ENCODE measurements at regions not wholly inside any gene's neighbourhood (a gene's known extent, or its start where the extent isn't known, plus 50 kb on each side); places are given as distances from the start of the nearest gene placed in this dataset.

DNA sequence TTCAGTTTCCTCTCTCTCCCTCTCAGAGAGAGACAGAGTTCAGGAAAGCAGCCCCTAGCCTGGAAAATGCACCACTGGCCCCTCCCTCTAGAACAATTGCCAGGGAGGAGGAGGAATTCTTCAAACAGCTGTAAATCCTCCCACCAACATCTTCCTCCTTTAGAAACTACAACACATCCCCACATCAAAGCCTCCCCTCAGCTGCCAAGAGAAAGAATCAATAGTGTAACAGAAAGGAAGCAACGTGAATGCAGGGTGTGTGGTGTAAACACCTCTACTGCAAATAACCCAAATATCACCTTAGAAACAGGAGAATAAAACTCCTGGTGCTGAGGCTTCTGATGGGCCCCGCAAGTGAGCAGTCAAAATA lies 249.9 kb upstream of the GATB start:
- no peak for DNase-seq

DNA sequence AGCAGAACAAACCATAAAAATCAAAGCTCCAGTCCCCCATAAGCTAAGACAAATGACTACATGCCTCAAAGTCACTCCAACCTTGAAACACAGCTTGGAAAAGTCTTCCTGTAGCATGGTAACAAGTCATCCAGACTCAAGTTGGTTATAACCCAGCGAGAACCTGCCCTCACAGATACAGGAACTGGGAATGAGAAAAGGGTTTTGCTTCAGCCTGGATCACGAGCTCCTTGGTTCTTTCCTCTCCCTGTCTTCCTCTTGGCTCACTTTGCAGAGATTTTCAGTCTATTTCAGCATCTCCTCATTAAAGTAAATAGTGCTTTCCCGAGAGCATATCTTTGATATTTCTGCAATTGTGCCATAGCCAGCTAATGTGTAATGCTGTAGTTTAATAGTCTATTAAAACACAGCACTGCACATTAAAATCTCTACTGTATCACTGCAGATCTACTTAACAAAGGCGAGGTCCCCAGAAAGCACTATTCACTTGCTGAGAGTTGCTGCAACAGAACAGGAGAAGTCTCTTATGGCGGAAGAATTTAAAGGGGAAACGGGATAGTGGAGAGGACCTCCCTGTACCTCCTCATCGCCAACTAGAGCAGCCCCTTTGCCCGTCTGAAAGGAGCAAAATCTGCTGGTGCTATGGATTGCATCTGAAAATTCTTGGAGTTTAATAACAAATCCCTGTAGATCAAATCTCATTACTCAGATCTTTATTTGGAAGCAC lies 249.3 kb upstream of the GATB start:
- no peak for DNase-seq

DNA sequence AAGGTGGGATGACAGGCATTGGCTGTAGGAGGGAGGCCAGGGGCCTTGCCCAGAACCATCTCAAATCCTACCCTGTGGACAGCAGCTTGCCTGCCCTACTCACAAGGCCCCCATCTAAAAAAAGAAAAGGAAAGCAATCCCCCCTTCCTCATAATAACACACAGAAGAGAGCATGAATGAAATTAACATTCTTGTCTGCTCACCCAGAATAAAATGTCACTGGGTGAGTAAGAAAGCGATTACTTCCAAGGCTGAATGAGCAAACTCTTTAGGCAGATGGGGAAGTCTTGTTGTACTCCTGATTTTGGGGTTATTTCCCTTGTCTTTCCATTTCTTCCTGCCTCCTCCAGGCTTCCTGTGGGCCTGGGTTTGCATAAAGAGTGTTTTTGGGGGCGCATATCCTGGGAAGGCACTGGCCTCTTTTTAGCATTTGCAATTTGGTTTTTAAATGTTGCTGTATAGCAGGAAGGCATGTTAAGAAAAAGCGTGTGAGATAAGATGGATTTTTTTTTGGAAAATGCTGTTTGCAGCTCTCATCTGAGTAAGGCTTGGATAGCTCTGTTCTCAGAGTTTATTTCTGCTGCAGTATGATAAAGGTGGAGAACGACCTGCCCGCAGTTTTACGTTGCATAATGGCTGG lies 248.3 kb upstream of the GATB start:
- DNase-seq = no peak

- no peak for DNase-seq
Observed at GRCh38 chr4:152007111-152007510, 246.3 kb upstream of the GATB start.

GRCh38 chr4:152004801-152005200 lies 244.0 kb upstream of the GATB start:
- DNase-seq = no peak

- DNase-seq = no peak
Observed at GRCh38 chr4:152000518-152000917, 239.7 kb upstream of the GATB start.

DNA sequence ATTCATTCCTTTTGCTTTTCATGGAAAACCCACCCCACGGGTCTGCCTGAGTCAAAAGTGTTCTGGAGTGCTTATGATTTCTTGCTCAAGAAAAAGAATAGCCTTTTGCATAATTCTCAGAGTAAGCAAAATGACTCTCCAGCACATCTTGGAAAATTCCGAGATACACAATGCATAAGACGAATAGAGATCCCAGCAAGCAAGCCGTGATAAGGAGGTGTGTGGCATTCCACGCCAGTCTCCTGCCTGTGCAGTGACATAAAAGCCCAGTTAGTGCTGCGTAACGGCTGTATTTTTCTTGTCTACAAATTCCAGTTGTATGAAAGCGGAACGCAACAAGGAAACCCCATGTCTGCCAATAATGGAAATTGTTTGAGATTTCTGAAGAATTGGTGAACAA lies 237.9 kb upstream of the GATB start:
- no peak for DNase-seq

- DNase-seq = no peak
Observed at GRCh38 chr4:151997461-151997860, 236.7 kb upstream of the GATB start.

DNA sequence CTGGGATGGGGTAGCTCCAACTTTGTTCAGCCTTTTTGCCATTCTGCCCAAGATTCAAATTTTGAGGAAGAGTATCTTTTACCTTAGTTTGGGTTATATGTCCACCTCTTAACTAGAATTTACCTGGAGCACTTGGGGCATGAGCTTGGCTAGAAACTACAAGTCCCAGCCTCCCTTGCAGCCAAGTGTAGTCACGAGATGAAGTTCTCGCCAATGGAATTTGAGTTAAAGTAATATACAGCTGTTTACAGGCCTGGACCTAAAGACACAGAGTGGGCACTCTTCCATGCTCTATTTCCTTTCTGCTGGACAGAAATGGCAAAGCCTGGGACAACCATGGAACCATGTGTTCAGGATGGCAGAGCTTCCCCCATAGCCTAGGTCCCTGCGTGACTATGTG lies 233.6 kb upstream of the GATB start:
- DNase-seq = no peak

DNA sequence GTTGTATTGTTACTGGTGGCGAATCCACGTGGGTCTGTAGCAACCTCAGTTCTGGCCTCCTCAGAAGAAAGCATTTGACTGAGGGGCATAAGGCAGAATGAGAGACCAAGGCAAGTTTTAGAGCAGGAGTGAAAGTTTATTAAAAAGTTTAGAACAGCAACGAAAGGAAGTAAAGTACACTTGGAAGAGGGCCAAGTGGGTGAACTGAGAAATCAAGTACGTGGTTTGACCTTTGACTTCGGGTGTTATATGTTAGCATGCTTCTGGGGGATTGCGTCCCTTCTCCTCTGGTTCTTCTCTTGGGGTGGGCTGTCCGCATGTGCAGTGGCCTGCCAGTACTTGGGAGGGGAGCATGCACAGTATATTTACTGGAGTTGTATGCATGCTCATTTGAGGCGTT lies 232.7 kb upstream of the GATB start:
- no peak for DNase-seq

- no peak for DNase-seq
Observed at GRCh38 chr4:151992332-151993154, 231.7 kb upstream of the GATB start.

- DNase-seq = no peak
Observed at GRCh38 chr4:151991884-151992167, 231.0 kb upstream of the GATB start.

DNA sequence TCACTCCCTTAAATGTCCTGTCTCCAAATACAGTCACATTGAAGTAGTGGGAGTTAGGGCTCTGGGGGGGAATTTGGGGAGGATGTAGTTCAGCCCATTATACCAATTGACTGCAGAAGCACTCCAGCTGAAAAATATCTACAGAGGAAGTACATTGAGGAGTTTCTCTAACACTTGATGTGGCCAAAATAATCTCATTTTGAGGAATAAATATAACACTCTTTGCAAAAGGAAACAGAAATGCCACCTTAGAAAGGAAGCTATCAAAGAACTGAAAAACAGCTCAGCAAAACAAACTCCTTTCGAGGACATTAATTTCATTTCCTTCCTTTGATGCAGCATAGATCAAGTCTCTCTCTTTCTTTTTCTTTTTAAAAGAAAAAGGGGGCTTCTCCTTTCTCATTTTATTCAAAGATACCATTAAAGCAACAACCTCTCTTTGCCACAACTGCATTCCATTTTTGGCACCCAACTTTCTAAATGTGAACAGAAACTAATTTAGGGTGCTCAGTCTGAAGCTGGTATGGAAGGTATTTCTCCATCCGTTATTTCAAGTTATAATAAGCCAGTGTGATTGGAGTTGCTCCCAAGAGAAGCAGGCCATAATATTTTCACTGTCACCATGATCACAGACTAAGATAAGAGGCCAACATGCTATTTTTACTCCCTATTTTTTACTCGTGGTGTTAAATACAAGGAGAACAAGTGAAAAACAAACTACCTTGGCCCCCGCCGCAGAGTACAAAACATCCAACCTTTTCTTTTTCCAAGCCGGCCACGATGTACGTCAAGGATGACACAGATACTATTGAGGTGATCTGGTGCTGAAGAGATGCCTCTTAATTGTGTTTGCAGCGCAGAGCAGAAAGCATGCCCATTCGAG lies 230.4 kb upstream of the GATB start:
- no peak for DNase-seq

- no peak for DNase-seq
Observed at GRCh38 chr4:151990201-151990600, 229.4 kb upstream of the GATB start.

DNA sequence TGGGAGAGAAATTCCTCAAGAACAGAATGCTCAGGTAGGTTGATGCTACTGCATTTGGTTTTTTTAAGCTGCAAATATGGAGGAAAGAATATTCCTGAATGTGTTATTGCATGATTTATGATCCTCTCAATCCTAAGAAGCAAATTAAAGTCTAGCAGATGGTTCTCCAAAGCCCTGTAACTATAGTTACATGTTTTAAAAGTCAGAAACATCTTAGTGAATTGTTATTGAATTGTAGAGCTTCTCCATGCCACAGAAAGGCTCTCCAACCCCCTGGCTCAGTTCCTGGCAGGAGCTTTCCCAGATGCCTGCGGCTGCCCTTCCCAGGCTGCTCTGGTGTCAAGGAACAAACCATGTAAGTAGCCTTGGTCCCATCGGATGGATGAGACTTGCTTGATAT lies 227.8 kb upstream of the GATB start:
- no peak for DNase-seq

- no peak for DNase-seq
Observed at GRCh38 chr4:151987606-151988005, 226.8 kb upstream of the GATB start.

GRCh38 chr4:151983854-151984253 lies 223.0 kb upstream of the GATB start:
- DNase-seq = no peak

DNA sequence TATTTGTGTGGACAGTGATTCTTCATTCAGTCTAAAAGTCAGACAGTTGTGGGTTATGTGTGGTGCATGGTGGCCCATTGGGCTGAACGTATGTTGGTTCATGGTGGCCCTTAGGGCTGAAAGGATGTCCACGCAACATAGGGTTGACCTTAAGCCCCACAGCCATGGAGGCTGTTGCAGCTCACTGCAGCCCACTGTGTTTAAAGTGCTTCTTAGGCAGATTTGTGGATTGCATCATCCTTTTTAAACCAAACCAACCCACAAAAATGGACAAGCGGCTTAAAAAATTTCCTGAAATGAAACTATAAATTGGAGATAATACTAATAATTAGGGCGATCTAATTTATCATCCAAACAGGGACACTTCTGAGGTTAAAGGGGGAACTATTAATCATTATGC lies 219.0 kb upstream of the GATB start:
- no peak for DNase-seq

DNA sequence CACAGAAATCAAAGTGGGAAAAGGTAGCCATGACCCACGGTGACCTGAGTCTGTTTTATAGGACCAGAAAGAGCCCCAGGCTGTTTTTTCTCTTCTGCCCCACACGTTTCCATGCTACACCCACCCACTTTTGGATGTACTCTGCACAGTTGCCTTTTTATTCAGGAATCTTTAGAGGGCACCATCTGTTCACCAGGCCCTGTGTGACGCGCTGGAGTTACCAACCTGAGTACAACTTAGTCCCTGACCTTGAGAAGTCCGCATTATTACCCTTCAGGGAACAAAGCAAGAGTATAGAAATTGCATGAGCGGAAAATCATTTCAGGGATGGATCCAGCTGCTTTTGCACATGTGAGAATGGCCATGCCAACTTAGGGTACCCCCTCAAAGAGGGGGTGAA lies 207.8 kb upstream of the GATB start:
- no peak for DNase-seq

- DNase-seq = no peak
Observed at GRCh38 chr4:151967074-151967473, 206.3 kb upstream of the GATB start.

- no peak for DNase-seq
Observed at GRCh38 chr4:151962138-151962823, 201.5 kb upstream of the GATB start.

DNA sequence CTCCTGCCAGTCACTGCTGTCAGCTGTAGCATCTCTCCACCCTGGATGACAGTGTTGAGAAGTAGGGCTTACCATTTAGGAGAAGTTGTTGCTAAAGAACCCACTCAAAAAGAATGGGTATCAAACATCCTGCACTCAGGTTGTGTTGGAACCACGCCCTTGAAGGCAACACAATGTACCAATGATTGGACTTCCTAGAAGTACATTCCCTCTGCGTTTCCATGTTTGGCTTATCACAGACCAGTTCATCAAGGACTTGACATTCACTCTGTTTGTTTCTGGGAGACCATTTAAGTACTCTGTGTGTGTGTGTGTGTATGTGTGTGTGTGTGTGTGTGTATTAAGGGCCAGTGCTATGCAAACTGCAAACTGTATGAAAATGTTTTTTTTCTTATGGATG lies 200.6 kb upstream of the GATB start:
- DNase-seq = no peak

Data from AML-193 (cell line).